Activated CD8-positive, alpha-beta T cell treated with anti-CD3 and anti-CD28 coated beads for 36 hours (primary cell): ENCODE measurements at regions not wholly inside any gene's neighbourhood (a gene's known extent, or its start where the extent isn't known, plus 50 kb on each side); places are given as distances from the start of the nearest gene placed in this dataset.

ENCODE experiments used
- ATAC-seq: fragments of 200-7000 bp; cut with Tn5 transposase; one replicate; pipeline ENCODE4 v1.10.0; 2021; ENCODE audit warnings: mild to moderate bottlenecking, moderate library complexity
- CTCF ChIA-PET: fragments of 350-600 bp; sonication (Branson Sonifier 250); formaldehyde crosslinking; loops from one replicate; lab custom pipeline; 2021; ENCODE audit warnings: antibody characterized with exemption; lab: Charles Lee
- POLR2A ChIA-PET: fragments of 350-600 bp; sonication (Branson Sonifier 250); formaldehyde crosslinking; loops from one replicate; lab custom pipeline; 2021; ENCODE audit warnings: antibody characterized with exemption; lab: Charles Lee
- DNase-seq: peaks from one replicate; pipeline ENCODE4 v3.0.0-alpha.2; 2020
- H3K27ac Mint-ChIP-seq: one replicate; pipeline ENCODE4 v1.8.0; 2021; ENCODE audit warnings: mild to moderate bottlenecking, mixed read lengths
- H3K27me3 Mint-ChIP-seq: one replicate; pipeline ENCODE4 v1.8.0; 2021; ENCODE audit warnings: mixed read lengths
- H3K36me3 Mint-ChIP-seq: one replicate; pipeline ENCODE4 v1.8.0; 2021; ENCODE audit warnings: low read depth, mixed read lengths
- H3K4me1 Mint-ChIP-seq: one replicate; pipeline ENCODE4 v1.8.0; 2021; ENCODE audit warnings: low read depth, mixed read lengths
- H3K4me3 Mint-ChIP-seq: one replicate; pipeline ENCODE4 v1.8.0; 2021; ENCODE audit warnings: mild to moderate bottlenecking, moderate library complexity, mixed read lengths
- H3K9me3 Mint-ChIP-seq: one replicate; pipeline ENCODE4 v1.8.0; 2021; ENCODE audit warnings: mixed read lengths
- CTCF ChIP-seq: fragments of 200-600 bp; IDR thresholded peaks from one replicate; pipeline ENCODE4 v1.8.0; 2022; ENCODE audit warnings: antibody characterized with exemption, mild to moderate bottlenecking
- intact Hi-C: fragments of 100-400 bp; cut with micrococcal nuclease; formaldehyde crosslinking; loops from one replicate; pipeline ENCODE4 v1.10.0; 2022

- H3K27me3 Mint-ChIP-seq, result no peaks in the 10 kb centered on the region
- TF ChIP-seq CTCF, result no peak
- H3K36me3 Mint-ChIP-seq, result no peaks in the 10 kb centered on the region
- DNase-seq (no peak), ATAC-seq (no peak)
- no peaks in the 10 kb centered on the region for H3K4me1 Mint-ChIP-seq
- intact Hi-C loops, result no loop called here
- CTCF ChIA-PET, result no interaction called here
- no peak overlapping the region for H3K27ac Mint-ChIP-seq
- peaks cover 3% of the 10 kb centered on the region for H3K9me3 Mint-ChIP-seq
- POLR2A ChIA-PET, result no interaction called here
- no peak overlapping the region for H3K4me3 Mint-ChIP-seq
Measured at GRCh38 chr18:38046651-38047050, 481.1 kb upstream of the CELF4 start.

- no peak for ATAC-seq
- no peaks in the 10 kb centered on the region for H3K4me1 Mint-ChIP-seq
- ChIA-PET POLR2A (no interaction called here), CTCF (no interaction called here)
- no peak overlapping the region for H3K4me3 Mint-ChIP-seq
- DNase-seq, result no peak
- no peaks in the 10 kb centered on the region for H3K36me3 Mint-ChIP-seq
- intact Hi-C loops, result no loop called here
- no peak for TF ChIP-seq CTCF
- H3K9me3 Mint-ChIP-seq, result peaks cover 3% of the 10 kb centered on the region
- no peaks in the 10 kb centered on the region for H3K27me3 Mint-ChIP-seq
- no peak overlapping the region for H3K27ac Mint-ChIP-seq
Measured at GRCh38 chr18:38045845-38046244, 480.2 kb upstream of the CELF4 start.

- Mint-ChIP-seq H3K9me3 (peaks cover 3% of the 10 kb centered on the region), H3K27ac (no peak overlapping the region), H3K4me1 (no peaks in the 10 kb centered on the region), H3K27me3 (no peaks in the 10 kb centered on the region), H3K4me3 (no peak overlapping the region), H3K36me3 (no peaks in the 10 kb centered on the region)
- POLR2A ChIA-PET, result no interaction called here
- ATAC-seq (no peak), DNase-seq (no peak)
- CTCF ChIA-PET, result no interaction called here
- intact Hi-C loops, result no loop called here
- TF ChIP-seq CTCF, result no peak
Measured at GRCh38 chr18:38042211-38042890, 476.8 kb upstream of the CELF4 start.

- ATAC-seq (no peak), DNase-seq (no peak)
- H3K4me3 Mint-ChIP-seq, result no peak overlapping the region
- H3K27me3 Mint-ChIP-seq, result no peaks in the 10 kb centered on the region
- TF ChIP-seq CTCF, result no peak
- H3K9me3 Mint-ChIP-seq, result no peaks in the 10 kb centered on the region
- POLR2A ChIA-PET, result no interaction called here
- CTCF ChIA-PET, result no interaction called here
- no peaks in the 10 kb centered on the region for H3K36me3 Mint-ChIP-seq
- intact Hi-C loops, result no loop called here
- H3K27ac Mint-ChIP-seq, result no peak overlapping the region
- no peaks in the 10 kb centered on the region for H3K4me1 Mint-ChIP-seq
Measured at GRCh38 chr18:38038242-38038641, 472.6 kb upstream of the CELF4 start.

GRCh38 chr18:38035193-38035592 lies 469.6 kb upstream of the CELF4 start:
- Mint-ChIP-seq H3K27me3 (no peaks in the 10 kb centered on the region), H3K4me3 (no peak overlapping the region)
- no peak for ATAC-seq

More at GRCh38 chr18:38035193-38035592, 469.6 kb upstream of the CELF4 start:
- POLR2A ChIA-PET, result no interaction called here
- intact Hi-C loops, result no loop called here
- TF ChIP-seq CTCF, result no peak
- no peaks in the 10 kb centered on the region for H3K36me3 Mint-ChIP-seq
- CTCF ChIA-PET, result no interaction called here
- no peak for DNase-seq
- no peak overlapping the region for H3K27ac Mint-ChIP-seq
- no peaks in the 10 kb centered on the region for H3K9me3 Mint-ChIP-seq
- H3K4me1 Mint-ChIP-seq, result no peaks in the 10 kb centered on the region
